Stimulated activated CD4-positive, alpha-beta T cell treated with anti-CD3 and anti-CD28 coated beads, TNF-alpha, amount 100 ng/mL, for 24 hours (primary cell): ENCODE measurements at regions not wholly inside any gene's neighbourhood (a gene's known extent, or its start where the extent isn't known, plus 50 kb on each side); places are given as distances from the start of the nearest gene placed in this dataset.

Experiments
- DNase-seq, 3 experiments: peaks; one replicate each; pipeline ENCODE4 v3.0.0-alpha.2; 2020; ENCODE audit warnings: low read depth in 3 of 3

- no peak for DNase-seq
Measured at GRCh38 chr6:21961226-21961625, 335.6 kb downstream of the PRL start.

GRCh38 chr6:21965016-21965415, 331.8 kb downstream of the PRL start:
- DNase-seq, result no peak

- DNase-seq, result no peak
Measured at GRCh38 chr6:21965953-21966539, 330.8 kb downstream of the PRL start.

GRCh38 chr6:21967056-21967974, 329.5 kb downstream of the PRL start:
- DNase-seq, result no peak

GRCh38 chr6:21968411-21968810, 328.4 kb downstream of the PRL start:
- DNase-seq, result no peak

GRCh38 chr6:21969192-21969591, 327.6 kb downstream of the PRL start:
- DNase-seq, result no peak

GRCh38 chr6:21970569-21971300, 326.1 kb downstream of the PRL start:
- DNase-seq, result no peak

GRCh38 chr6:21971541-21971940, 325.3 kb downstream of the PRL start:
- DNase-seq, result no peak

GRCh38 chr6:21972516-21972915, 324.3 kb downstream of the PRL start:
- no peak for DNase-seq

- no peak for DNase-seq
Measured at GRCh38 chr6:21977346-21977745, 319.5 kb downstream of the PRL start.

- no peak for DNase-seq
Measured at GRCh38 chr6:21981235-21981833, 315.5 kb downstream of the PRL start.

- no peak for DNase-seq
Measured at GRCh38 chr6:21984135-21984534, 312.7 kb downstream of the PRL start.

- no peak for DNase-seq
Measured at GRCh38 chr6:21984561-21984960, 312.3 kb downstream of the PRL start.

- DNase-seq, result no peak
Measured at GRCh38 chr6:21985904-21986303, 310.9 kb downstream of the PRL start.

GRCh38 chr6:21986703-21987102, 310.1 kb downstream of the PRL start:
- no peak for DNase-seq

- DNase-seq, result peak in 1 of 3 experiments; percentile 1
Measured at GRCh38 chr6:21987501-21987957, 309.3 kb downstream of the PRL start.

- no peak for DNase-seq
Measured at GRCh38 chr6:21990577-21990976, 306.3 kb downstream of the PRL start.

GRCh38 chr6:21992178-21992967, 304.5 kb downstream of the PRL start:
- peak in 1 of 3 experiments; percentile 2 for DNase-seq

- no peak for DNase-seq
Measured at GRCh38 chr6:21993841-21994240, 303.0 kb downstream of the PRL start.

- DNase-seq, result no peak
Measured at GRCh38 chr6:21994821-21995220, 302.0 kb downstream of the PRL start.

- DNase-seq, result no peak
Measured at GRCh38 chr6:21995318-21995717, 301.5 kb downstream of the PRL start.
